Glomerular endothelial cell (primary cell): ENCODE measurements at regions not wholly inside any gene's neighbourhood (a gene's known extent, or its start where the extent isn't known, plus 50 kb on each side); places are given as distances from the start of the nearest gene placed in this dataset.

ENCODE experiments used
- DNase-seq: peaks from one replicate; pipeline ENCODE4 v3.0.0-alpha.2; 2011; ENCODE audit warnings: low read depth, low spot score; ENCODE audit errors: extremely low read depth

DNA sequence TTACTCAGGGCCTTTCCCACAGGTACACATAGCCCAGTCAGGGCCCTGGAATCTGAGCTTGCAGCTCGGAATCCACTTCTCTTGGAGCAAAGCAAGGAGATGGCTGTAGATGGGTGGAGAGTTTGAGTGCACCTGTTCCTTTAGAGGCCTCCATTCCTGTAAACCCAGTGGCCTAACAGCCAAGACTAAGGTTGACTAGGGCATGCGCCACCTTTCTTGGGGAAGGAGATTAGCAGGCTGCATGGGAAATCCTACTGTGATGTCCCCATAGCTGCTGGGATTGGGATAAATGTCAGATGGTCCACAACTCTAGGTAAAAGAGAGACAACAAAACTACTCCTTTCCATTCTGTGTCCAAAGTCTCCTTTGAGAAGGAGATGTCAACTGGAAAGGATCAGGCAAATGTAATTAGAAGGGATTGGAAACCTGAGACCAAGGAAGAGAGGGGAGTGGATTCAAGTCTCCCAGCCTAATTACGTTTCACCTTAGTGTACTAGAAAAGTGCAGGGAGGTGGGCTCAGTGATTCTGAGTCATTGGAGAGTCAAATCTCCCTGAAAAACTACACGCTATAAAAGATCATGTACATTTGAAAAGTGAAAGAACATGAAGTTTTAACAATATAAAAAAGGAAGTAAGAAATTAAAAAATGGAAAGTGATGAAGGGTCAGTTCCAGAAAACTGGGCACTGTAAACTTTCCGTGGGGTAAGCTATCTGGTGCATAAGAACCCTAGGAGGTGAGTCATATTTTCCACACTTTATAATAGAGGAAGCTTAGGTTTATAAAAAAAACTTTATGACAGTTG, 104.2 kb downstream of the SEC61B start:
- no peak for DNase-seq

DNA sequence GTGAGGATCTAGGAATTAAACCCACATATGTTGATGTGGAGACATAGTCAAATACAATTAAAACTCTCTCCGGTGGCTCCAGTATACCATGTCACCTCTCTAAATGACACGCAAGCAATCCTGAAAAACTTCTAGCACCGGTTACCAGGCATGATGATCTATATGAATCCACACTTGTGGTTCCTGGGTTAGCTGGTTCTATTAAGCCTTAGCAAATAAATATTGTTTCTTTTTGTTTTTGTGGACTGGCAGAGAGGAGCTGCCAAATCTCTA, 104.8 kb downstream of the SEC61B start:
- DNase-seq, result no peak

DNA sequence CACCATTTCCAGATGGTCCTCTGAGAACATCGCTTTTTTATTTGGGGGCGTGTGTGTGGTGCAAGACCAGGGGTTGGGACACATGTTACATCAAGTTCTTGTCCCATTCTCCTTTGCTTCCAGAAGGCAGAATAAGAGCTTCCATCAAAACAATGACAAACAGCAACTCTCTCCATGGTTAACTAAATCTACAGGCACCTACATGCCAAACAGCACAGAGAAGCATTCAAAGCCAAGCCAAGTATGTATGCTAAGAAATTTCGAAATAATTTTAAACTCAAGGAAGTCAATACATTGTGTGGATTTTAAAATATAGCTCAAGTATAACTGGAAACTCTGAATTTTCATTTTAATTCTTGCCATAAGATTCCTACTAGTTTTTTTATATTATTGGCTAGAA, 105.6 kb downstream of the SEC61B start:
- no peak for DNase-seq

DNA sequence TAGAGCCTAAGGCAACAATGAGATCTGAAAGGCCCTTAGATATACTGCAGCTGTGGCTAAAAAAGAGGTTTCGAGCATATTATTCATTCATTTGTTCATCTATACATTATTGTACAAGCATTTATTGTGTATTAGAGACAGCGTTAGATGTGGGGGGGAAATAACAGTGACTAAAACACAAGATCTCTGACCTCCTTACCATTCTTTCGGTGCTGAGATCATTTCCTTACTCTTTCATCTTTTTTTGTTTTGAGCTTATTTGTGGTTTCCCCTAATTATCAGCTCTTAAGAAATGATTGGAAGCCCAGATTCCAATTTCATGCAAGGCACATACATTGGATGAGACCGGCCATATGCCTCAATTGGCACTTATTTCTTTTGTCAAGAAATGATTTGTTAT, 113.2 kb downstream of the SEC61B start:
- no peak for DNase-seq

DNA sequence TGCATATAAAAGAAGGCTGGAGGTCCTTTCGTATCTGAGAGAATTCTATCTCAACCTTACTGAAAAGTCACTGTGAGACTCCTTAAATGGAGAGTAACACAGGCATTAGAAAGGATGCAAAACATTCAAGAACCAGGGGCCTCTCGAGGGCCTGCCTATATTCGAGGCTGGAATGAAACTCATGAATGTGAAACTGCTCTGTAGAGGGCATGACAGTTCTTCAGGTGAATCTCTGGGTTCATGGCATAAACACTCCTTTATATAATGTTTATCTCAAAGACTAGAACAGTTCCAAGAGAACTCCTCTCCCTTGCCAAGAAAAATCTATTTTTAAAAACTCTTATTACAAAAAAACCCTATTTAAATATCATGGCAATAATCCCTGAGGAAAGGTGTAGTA, 113.9 kb downstream of the SEC61B start:
- no peak for DNase-seq

DNA sequence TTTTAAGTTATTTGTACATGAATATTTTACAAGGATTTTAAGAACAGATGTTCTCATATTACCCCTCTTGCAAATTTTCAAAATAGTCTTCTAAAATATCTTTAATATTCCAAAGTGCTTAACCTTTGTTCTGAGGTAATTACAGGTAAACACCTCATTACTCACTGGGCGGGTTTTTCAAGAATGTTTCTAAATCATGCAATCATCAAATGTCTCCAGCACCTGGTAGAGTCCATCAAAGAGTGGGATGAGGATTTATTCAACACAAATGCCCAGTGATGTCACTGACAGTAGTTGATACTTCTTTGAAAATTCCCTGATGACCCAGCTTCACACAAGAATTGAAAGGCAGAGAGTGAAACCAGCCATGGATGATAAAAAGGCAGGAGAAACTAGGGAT, 114.4 kb downstream of the SEC61B start:
- DNase-seq, result no peak

DNA sequence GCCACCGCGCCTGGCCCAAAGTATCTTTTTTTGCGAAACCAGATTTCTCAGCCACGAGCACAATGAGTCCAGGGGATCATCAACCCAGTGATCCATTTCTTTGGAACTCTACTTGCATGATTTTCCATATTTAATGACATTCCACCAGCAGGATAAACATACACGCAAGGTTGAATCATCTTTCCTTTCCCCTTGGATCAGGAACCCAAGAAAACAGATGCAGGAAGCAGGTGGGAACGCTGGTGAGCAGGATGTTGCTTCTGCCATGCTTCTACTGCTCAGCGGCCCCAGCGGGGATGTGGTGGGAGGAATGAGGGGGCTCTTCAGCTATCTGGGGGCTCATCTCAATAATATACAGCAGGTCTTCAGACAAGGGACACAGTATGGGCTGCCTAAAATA, 118.2 kb downstream of the SEC61B start:
- peak; percentile 81 for DNase-seq

DNA sequence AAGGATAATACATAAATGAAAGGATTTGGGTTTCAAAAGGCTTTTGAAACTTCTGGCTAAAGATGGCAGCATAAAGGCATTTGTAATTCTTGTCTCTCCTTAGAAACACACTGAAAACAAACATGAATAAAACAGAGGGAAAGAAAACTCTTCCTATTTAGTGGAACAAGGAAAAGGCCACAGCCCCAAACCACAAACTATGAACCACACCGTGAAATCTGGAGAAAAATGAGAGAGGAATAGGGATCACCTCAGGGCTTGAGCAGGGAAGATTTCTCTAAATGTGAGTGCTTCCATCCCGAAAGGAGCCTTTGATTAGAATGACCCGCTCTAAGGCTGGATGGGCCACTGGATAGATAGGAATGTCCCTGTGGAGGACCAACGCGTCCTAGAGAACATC, 119.6 kb downstream of the SEC61B start:
- no peak for DNase-seq

DNA sequence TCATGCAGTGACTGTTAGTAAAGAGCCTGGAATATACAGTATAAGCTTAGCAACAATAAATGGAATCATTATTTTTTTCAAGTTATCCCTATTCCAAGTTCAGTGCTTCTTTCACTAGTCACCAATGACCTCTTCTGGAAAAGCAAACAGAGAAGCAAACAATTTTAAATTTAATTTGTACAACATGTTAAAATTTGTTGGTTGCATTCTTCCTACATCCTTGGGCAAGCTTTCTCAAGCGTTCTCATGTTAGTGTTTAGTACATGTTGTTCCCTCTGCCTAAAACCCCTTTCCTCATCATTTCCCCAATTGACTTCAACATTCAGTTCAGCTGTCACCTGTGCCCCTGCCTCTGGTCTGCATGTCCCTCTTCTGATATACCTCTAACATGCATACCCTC, 123.4 kb downstream of the SEC61B start:
- DNase-seq, result no peak

DNA sequence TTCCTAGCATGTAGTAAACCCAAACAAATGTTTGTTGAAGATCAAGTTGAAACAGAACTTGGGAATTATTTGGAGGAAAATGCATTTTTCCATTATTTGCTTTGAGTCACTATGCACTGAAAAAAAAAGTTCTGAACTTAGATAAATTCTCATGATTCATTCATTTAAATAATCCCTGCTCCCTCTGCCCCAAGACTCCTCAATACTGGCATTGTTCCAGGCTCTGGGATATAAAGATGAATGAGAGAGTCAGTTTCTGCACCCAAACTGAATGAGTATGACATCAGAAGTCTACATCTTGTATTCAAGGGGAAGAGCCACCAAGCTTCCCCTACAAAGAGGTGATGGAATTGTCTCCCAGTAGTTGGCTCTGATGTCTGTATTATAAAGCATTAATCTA, 123.9 kb downstream of the SEC61B start:
- DNase-seq, result no peak

DNA sequence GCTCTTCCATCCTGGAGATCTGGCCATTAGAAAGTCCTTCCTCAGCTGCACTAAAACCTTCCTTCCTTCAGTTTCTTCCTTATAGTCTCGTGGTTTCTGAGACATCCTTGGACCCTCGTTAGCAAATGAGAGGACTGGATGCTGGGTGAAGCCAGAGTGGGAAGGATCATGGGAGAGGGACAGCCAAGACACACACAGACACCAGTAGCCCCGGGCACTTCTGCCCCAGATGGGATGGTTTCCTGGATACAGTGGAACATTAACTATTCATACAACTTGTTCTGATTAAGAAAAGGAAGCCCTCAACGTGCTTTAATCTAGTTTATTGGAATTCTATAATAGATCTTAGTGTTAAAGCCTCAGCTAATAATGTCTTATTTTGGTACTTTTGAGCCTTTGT, 125.5 kb downstream of the SEC61B start:
- DNase-seq, result no peak

DNA sequence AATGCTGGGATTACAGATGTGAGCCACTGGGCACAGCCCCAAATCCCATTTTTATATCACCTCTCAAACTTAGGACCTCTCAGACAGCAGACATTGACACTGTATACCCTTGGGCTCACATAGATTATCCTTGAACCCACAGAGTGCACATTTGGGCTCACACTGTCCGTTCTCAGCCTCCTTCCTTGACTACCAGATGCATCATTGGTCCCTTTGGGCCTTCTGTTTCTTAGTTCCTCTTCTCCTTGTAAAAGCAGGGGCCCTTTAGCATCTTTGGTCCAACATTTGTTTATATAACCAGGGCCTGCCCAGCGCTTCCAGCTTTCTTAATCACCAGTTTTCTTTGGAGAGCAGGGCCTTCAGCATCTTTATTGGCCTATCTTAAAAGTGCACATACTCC, 126.2 kb downstream of the SEC61B start:
- no peak for DNase-seq

DNA sequence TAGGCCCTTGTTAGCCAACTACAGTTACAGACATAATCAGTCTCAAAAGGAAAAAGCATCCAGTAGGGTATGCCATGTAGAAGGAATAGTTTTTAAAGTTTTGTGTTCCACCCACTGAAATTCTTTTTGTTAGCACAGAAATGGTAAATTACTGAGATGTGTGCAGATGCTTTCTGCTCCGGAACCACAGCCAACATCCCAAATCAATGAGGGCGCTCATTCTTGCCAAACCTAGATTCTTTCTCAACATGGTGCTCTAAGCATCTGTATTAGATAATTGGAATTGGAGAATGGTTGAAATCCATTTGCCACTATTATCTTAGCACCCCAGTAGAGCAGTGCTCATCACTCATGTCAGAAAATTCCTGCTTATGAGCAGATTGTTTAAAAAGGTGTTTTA, 127.8 kb downstream of the SEC61B start:
- DNase-seq, result no peak

DNA sequence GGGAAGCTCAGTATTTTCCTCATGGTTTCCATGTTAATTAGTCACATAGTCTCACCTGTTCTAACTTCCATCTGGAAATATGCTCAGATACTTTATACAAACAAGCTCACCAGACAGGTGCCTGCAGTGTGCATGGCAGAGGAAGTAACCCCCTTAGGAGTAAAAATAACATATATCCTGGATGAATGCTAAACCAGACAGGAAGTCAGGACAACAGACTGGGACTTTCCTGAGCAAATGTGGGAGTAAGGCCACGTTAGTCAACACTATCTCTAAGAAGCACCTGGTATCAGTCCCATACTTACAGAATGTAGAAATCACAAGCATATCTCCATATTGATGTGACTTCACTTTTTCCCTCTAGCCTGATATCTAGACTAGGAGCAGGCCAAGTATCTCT, 128.4 kb downstream of the SEC61B start:
- no peak for DNase-seq

DNA sequence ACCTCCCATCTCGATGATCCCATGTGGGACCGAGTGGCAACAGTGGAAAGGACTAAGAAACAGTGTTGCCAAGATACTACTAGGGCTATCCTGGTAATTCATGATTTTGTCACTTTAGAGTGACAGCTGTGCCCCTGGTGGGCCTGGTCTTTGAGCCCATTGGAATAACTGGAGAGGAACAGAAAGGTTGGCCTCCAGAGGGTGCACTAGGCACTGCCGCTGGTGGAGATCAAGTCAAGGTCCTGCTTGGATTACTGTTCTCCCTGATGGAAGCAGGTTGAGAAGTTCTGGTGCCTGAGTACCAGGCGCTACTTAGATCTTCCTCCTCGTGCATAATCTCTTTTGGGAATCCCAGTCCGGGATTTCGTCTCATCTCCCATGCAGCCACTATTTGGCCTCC, 129.6 kb downstream of the SEC61B start:
- no peak for DNase-seq

DNA sequence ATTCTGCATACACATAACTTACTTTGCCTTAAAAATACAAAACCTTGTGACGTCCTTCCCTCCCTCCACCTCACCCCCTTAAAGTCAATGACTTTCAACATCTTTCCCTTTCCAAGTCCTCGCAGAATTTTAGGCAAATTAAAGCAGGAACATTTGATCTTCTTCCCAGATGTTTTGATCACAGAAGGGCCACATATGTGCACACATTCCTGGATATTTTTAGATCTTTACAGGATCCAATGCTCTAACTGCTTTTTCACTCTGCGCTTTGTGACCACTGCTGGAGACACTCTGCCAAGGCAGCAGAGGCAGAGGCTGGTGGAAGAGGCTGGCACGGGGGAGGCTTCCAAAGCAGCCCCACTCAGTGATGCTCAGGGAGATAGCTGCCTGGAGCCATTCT, 130.7 kb downstream of the SEC61B start:
- no peak for DNase-seq

DNA sequence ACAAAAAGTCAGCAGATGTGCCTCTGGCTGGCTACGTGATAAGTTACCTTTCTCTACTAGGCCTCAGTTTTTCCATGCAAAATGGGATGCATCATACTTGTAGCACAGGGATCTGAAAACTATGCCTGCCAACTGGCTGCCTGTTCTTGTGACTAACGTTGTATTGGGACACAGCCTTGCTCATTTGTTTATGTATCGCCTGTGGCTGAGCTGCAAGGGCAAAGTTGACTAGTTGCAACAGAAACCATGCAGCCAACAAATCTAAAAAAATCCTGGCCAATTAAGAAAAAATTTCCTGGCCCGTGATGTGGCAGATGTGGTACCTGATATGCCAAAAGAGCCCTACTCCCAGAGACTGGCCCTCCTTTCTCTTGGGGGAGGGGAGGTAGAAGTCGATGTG, 131.3 kb downstream of the SEC61B start:
- DNase-seq, result no peak

DNA sequence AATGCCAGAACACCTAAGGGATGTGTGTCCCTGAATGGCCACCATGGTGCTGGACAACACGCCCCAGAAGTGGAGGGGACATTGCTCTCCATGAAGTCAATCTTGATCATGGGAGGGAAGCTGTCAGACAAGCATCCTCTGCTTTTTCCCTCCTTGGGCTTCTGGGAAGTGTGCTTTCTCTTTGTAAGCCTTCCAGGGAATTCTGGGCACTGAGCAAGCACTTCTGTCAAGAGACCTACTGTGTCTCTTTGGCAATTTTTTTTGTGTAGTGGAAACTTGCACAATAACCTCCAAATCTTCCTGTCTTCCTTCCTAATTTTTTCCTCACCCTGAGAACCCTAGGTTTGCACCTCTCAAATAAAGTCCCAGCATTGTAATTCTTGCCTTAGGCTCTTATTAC, 132.0 kb downstream of the SEC61B start:
- DNase-seq, result no peak

DNA sequence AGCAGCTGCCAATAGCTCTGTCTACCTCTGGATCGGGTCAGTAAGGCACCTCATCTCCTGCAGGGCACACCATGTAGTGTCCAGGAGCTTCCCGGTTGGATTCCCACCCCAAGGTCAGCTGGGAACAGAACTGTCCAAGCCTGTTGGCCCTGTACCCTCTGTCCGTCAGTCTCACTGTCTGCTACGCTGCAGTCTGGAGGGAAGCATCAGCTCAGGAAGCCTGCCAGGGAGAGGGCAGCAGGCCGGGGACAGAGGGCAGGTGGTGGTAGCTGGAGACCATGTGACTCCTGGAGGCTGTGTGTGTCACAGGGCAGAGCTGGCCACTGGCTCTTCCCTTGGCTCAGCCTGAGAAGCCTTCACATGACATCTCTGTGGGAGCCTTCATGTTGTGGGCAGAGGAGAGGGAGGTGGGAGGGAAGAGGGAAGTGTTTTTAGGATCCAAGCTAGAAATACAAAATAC, 134.5 kb downstream of the SEC61B start:
- DNase-seq, result no peak

DNA sequence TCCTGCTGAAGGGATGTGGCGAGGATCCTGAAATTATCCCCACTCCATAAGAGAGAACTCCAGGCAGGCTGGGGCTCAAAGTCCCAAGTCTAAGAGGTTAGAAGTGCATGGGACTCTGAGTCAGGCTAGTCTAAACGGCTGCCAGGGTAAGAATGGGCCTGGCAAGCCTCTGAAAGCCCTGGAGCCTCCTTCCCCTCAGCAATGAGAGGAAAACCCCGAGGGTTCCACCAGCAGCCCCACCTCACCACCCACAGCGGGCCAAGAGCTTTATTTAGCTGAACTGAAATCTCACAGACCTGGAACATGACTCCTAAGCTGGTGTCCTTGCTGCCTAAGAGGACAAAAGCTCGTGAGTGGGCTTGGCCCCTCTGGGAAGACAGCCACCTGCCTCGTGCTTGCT, 135.5 kb downstream of the SEC61B start:
- DNase-seq, result no peak

DNA sequence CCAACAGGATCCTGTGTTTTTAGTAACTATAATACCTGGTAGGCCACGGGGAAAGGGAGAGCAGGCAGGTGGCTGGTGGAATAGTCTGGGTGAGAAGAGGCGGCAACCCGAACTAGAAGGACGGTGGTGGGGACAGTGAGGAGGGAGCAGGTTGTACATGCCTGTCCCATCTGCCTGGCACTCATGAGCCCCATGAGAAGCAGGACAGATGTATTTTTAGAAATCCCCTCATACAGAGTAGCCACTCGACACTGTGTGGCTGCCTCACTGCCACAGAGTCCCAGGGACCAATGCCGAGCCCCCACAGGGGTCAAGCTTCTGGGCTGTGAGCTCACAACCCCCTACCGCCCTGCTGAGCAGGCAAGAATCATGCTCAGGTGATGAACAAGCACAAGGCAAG, 136.6 kb downstream of the SEC61B start:
- no peak for DNase-seq

DNA sequence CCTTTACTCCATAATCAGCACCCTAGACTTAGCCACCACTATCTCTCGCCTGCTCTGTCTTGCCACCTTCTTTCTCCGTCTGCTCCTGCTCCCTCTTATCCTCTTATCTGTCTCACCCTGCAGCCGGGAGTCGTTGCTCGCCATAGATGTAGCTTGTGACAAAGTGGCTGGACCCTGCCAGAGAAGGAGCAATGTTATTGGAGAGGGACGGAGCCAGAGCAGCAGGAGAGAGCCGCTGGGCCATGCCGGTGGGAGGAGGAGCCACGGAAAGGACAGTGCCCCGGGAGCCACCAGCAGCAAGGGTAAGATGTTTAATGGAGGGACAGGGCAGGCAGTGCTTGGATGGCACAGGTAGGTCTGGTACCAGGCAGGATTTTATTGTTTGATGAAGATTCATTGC, 137.3 kb downstream of the SEC61B start:
- no peak for DNase-seq

DNA sequence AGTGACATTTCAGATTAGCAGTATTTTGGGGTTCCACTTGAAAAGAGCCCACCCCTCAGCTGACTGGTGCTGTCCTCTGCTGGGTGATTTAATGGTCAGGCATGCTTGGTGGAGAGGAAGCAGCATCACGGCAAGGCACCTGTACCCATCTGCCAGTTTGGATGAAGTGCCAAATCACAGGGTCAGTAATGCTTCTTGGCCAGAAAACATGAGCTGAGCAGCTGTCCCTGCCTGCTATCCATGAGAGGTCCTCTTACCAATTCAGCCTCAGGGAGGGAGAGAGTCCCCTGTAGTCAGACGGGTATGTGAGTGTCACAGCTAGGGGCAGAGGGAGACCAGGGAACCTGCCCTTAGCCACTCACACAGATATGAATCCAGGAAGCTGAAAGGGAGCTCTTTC, 137.9 kb downstream of the SEC61B start:
- DNase-seq, result no peak
